MM.1S (cell line): ENCODE measurements at regions not wholly inside any gene's neighbourhood (a gene's known extent, or its start where the extent isn't known, plus 50 kb on each side); places are given as distances from the start of the nearest gene placed in this dataset.
"Not testable (repeated sequence)": the region's sequence is repeated elsewhere in the genome, so short reads cannot be mapped to it uniquely, and the experiment has no call there.

Source experiments
- DNase-seq: peaks from one replicate; pipeline ENCODE4 v3.0.0-alpha.2; 2015
- H2AFZ ChIP-seq: fragments of 300-600 bp; sonication (generic); 2 replicates; pipeline ENCODE4 v1.6.0; 2016; ENCODE audit warnings: antibody characterized with exemption, low read length
- H3F3A ChIP-seq: fragments of 300-600 bp; sonication (generic); 2 replicates; pipeline ENCODE4 v1.6.1; 2016; ENCODE audit warnings: mild to moderate bottlenecking, antibody characterized with exemption, low read length, moderate library complexity, mixed read lengths; ENCODE audit not compliant: insufficient read depth
- H3K27ac ChIP-seq: fragments of 300-600 bp; sonication (generic); 2 replicates; pipeline ENCODE4 v1.5.1; 2016; ENCODE audit warnings: mild to moderate bottlenecking, low read length
- H3K27me3 ChIP-seq: fragments of 300-600 bp; sonication (generic); replicated peaks from 2 replicates; pipeline ENCODE4 v1.6.0; 2016; ENCODE audit warnings: low read length; ENCODE audit not compliant: insufficient read depth
- H3K36me3 ChIP-seq: fragments of 300-600 bp; sonication (generic); replicated peaks from 2 replicates; pipeline ENCODE4 v1.6.1; 2016; ENCODE audit warnings: mild to moderate bottlenecking, low read length, mixed read lengths; ENCODE audit not compliant: insufficient read depth
- H3K4me1 ChIP-seq: fragments of 300-600 bp; sonication (generic); 2 replicates; pipeline ENCODE4 v1.6.1; 2016; ENCODE audit warnings: low read length, mixed read lengths
- H3K4me2 ChIP-seq: fragments of 300-600 bp; sonication (generic); 2 replicates; pipeline ENCODE4 v1.6.0; 2016; ENCODE audit warnings: low read depth, low read length
- H3K4me3 ChIP-seq: fragments of 300-600 bp; sonication (generic); 2 replicates; pipeline ENCODE4 v1.5.1; 2016; ENCODE audit warnings: low read length, mixed read lengths
- H3K79me2 ChIP-seq: fragments of 300-600 bp; sonication (generic); 2 replicates; pipeline ENCODE4 v1.6.1; 2016; ENCODE audit warnings: mixed run types, low read length, mixed read lengths
- H3K9ac ChIP-seq: fragments of 300-600 bp; sonication (generic); 2 replicates; pipeline ENCODE4 v1.6.1; 2016; ENCODE audit warnings: low read length, mixed read lengths
- H3K9me2 ChIP-seq: fragments of 300-600 bp; sonication (generic); replicated peaks from 2 replicates; pipeline ENCODE4 v1.6.1; 2016; ENCODE audit warnings: mild to moderate bottlenecking, low read length, mixed read lengths; ENCODE audit not compliant: insufficient read depth
- H3K9me3 ChIP-seq: fragments of 300-600 bp; sonication (generic); replicated peaks from 2 replicates; pipeline ENCODE4 v1.6.1; 2016; ENCODE audit warnings: mild to moderate bottlenecking, low read length, mixed read lengths; ENCODE audit not compliant: insufficient read depth
- H4K20me1 ChIP-seq: fragments of 300-600 bp; sonication (generic); 2 replicates; pipeline ENCODE4 v1.6.1; 2016; ENCODE audit warnings: mild to moderate bottlenecking, low read length, moderate library complexity, mixed read lengths; ENCODE audit not compliant: insufficient read depth
- CTCF ChIP-seq: fragments of 300-600 bp; sonication (generic); IDR thresholded peaks from 2 replicates; pipeline ENCODE4 v1.5.1; 2016; ENCODE audit warnings: antibody characterized with exemption, low read length, mixed read lengths
- EZH2 ChIP-seq: fragments of 300-600 bp; sonication (generic); optimal IDR thresholded peaks from 2 replicates; pipeline ENCODE3; 2017; ENCODE audit warnings: low read depth, mild to moderate bottlenecking, antibody characterized with exemption, low read length, mixed read lengths
- EZH2phosphoT487 ChIP-seq: fragments of 300-600 bp; sonication (generic); IDR thresholded peaks from 2 replicates; pipeline ENCODE4 v1.6.1; 2018; ENCODE audit warnings: antibody characterized with exemption, low read length

- no peak overlapping the region for H3K4me2 ChIP-seq
- TF ChIP-seq EZH2phosphoT487 (no peak), EZH2 (no peak), CTCF (no peak)
- H3K79me2 ChIP-seq: no peaks in the 10 kb centered on the region
- H3K9ac ChIP-seq: no peak overlapping the region
- H4K20me1 ChIP-seq: no peaks in the 10 kb centered on the region
- no peak overlapping the region for H3K27ac ChIP-seq
- H3K9me2 ChIP-seq: no peaks in the 10 kb centered on the region
- no peaks in the 10 kb centered on the region for H3K9me3 ChIP-seq
- DNase-seq: no peak
- no peaks in the 10 kb centered on the region for H3K36me3 ChIP-seq
- H3K4me3 ChIP-seq: no peak overlapping the region
- no peaks in the 10 kb centered on the region for H3K27me3 ChIP-seq
- no peaks in the 10 kb centered on the region for H3K4me1 ChIP-seq
- no peak overlapping the region for H2AFZ ChIP-seq
- no peaks in the 10 kb centered on the region for H3F3A ChIP-seq
Measured at GRCh38 chr9:7489036-7489435, 310.5 kb downstream of the DMAC1 start.

GRCh38 chr9:7484014-7484413 is 315.6 kb downstream of the DMAC1 start:
- not testable (repeated sequence) for H3K79me2 ChIP-seq, H3K4me1 ChIP-seq, H3K36me3 ChIP-seq, H3K4me3 ChIP-seq, H3K9ac ChIP-seq, DNase-seq, H3F3A ChIP-seq, H3K9me3 ChIP-seq, H3K4me2 ChIP-seq, H2AFZ ChIP-seq, H3K27me3 ChIP-seq, H4K20me1 ChIP-seq, H3K9me2 ChIP-seq, H3K27ac ChIP-seq

- H3K36me3 ChIP-seq: no peaks in the 10 kb centered on the region
- no peaks in the 10 kb centered on the region for H3K4me1 ChIP-seq
- no peaks in the 10 kb centered on the region for H3K79me2 ChIP-seq
- H2AFZ ChIP-seq: no peak overlapping the region
- TF ChIP-seq CTCF (no peak), EZH2 (no peak), EZH2phosphoT487 (no peak)
- H3K27ac ChIP-seq: no peak overlapping the region
- no peak for DNase-seq
- no peaks in the 10 kb centered on the region for H3K27me3 ChIP-seq
- no peak overlapping the region for H3K9ac ChIP-seq
- H3F3A ChIP-seq: no peaks in the 10 kb centered on the region
- no peaks in the 10 kb centered on the region for H3K9me3 ChIP-seq
- no peak overlapping the region for H3K4me3 ChIP-seq
- H3K4me2 ChIP-seq: no peak overlapping the region
- no peaks in the 10 kb centered on the region for H4K20me1 ChIP-seq
- H3K9me2 ChIP-seq: no peaks in the 10 kb centered on the region
Measured at GRCh38 chr9:7481570-7481969, 318.0 kb downstream of the DMAC1 start.

GRCh38 chr9:7479300-7479699 is 320.3 kb downstream of the DMAC1 start:
- no peak for TF ChIP-seq CTCF
- TF ChIP-seq EZH2phosphoT487: no peak
- no peak for TF ChIP-seq EZH2
- no peaks in the 10 kb centered on the region for H3K79me2 ChIP-seq
- no peak for DNase-seq

More at GRCh38 chr9:7479300-7479699, 320.3 kb downstream of the DMAC1 start:
- Histone ChIP-seq H3K4me3 (no peak overlapping the region), H3K4me2 (no peak overlapping the region), H3K9me3 (no peaks in the 10 kb centered on the region), H3K27me3 (no peaks in the 10 kb centered on the region), H3K36me3 (no peaks in the 10 kb centered on the region), H3K9me2 (no peaks in the 10 kb centered on the region), H3K27ac (no peak overlapping the region), H3K4me1 (no peaks in the 10 kb centered on the region), H3K9ac (no peak overlapping the region), H2AFZ (no peak overlapping the region), H3F3A (no peaks in the 10 kb centered on the region), H4K20me1 (no peaks in the 10 kb centered on the region)
